ENCODE measurements at regions not wholly inside any gene's neighbourhood (a gene's known extent, or its start where the extent isn't known, plus 50 kb on each side); places are given as distances from the start of the nearest gene placed in this dataset.

- no peak for DNase-seq
- Histone ChIP-seq H3K36me3 (ENCODE audit: insufficient read depth, low read length) (no peaks in the 10 kb centered on the region), H3K9me3 (ENCODE audit: control insufficient read depth in 1 of 2, insufficient read depth in 1 of 2, low read length in 2 of 2) (no peaks in the 10 kb centered on the region), H3K4me3 (ENCODE audit: low read length) (no peak overlapping the region), H3K4me1 (ENCODE audit: insufficient read depth, low read length) (no peaks in the 10 kb centered on the region), H3K27me3 (ENCODE audit: control insufficient read depth in 1 of 2, insufficient read depth in 2 of 2, low read length in 2 of 2) (no peaks in the 10 kb centered on the region), H3K27ac (ENCODE audit: low read depth in 1 of 2, low read length in 2 of 2) (no peak overlapping the region)
- peaks cover 10% of the 10 kb centered on the region for H3K27me3 Mint-ChIP-seq
- ChIA-PET CTCF (interaction anchor here (0.8 kb wide), 1 partner anchor 12 kb away, joined by 3 read pairs; no protein-coding TSS in a partner anchor), POLR2A (no interaction called here)
- no peaks in the 10 kb centered on the region for H3K9me3 Mint-ChIP-seq
- H3K4me1 Mint-ChIP-seq (ENCODE audit: low read depth), result peaks cover 8% of the 10 kb centered on the region
- ATAC-seq (ENCODE audit: poor library complexity), result no peak
- H3K4me3 Mint-ChIP-seq, result no peak overlapping the region
- intact Hi-C loops (cut with DNase I, micrococcal nuclease), result no loop called here
- H3K27ac Mint-ChIP-seq, result no peak overlapping the region
- no peak for TF ChIP-seq CTCF (IDR thresholded peaks at IDR 0.05)
- H3K36me3 Mint-ChIP-seq (ENCODE audit: low read depth), result no peaks in the 10 kb centered on the region
Observed at GRCh38 chr15:38883987-38884386, 319.4 kb upstream of the RASGRP1 start.

- peaks cover 10% of the 10 kb centered on the region for H3K27me3 Mint-ChIP-seq
- Histone ChIP-seq H3K27ac (ENCODE audit: low read depth in 1 of 2, low read length in 2 of 2) (no peak overlapping the region), H3K36me3 (ENCODE audit: insufficient read depth, low read length) (no peaks in the 10 kb centered on the region), H3K9me3 (ENCODE audit: control insufficient read depth in 1 of 2, insufficient read depth in 1 of 2, low read length in 2 of 2) (no peaks in the 10 kb centered on the region), H3K27me3 (ENCODE audit: control insufficient read depth in 1 of 2, insufficient read depth in 2 of 2, low read length in 2 of 2) (no peaks in the 10 kb centered on the region), H3K4me3 (ENCODE audit: low read length) (no peak overlapping the region), H3K4me1 (ENCODE audit: insufficient read depth, low read length) (no peaks in the 10 kb centered on the region)
- ChIA-PET POLR2A (no interaction called here), CTCF (no interaction called here)
- DNase-seq, result no peak
- ATAC-seq (ENCODE audit: poor library complexity), result no peak
- intact Hi-C loops (cut with DNase I, micrococcal nuclease), result no loop called here
- no peak for TF ChIP-seq CTCF (IDR thresholded peaks at IDR 0.05)
- H3K27ac Mint-ChIP-seq, result no peak overlapping the region
- peaks cover 8% of the 10 kb centered on the region for H3K4me1 Mint-ChIP-seq (ENCODE audit: low read depth)
- H3K9me3 Mint-ChIP-seq, result no peaks in the 10 kb centered on the region
- H3K4me3 Mint-ChIP-seq, result no peak overlapping the region
- no peaks in the 10 kb centered on the region for H3K36me3 Mint-ChIP-seq (ENCODE audit: low read depth)
Observed at GRCh38 chr15:38885001-38885400, 320.4 kb upstream of the RASGRP1 start.

GRCh38 chr15:38885471-38885952 is 320.9 kb upstream of the RASGRP1 start:
- DNase-seq (no peak), ATAC-seq (ENCODE audit: poor library complexity) (no peak)
- Mint-ChIP-seq H3K4me1 (ENCODE audit: low read depth) (peaks cover 8% of the 10 kb centered on the region), H3K9me3 (no peaks in the 10 kb centered on the region), H3K27me3 (peaks cover 10% of the 10 kb centered on the region), H3K27ac (no peak overlapping the region), H3K4me3 (no peak overlapping the region), H3K36me3 (ENCODE audit: low read depth) (no peaks in the 10 kb centered on the region)
- no peaks in the 10 kb centered on the region for H3K4me1 ChIP-seq (ENCODE audit: insufficient read depth, low read length)
- ChIA-PET POLR2A (no interaction called here), CTCF (no interaction called here)
- no peak overlapping the region for H3K4me3 ChIP-seq (ENCODE audit: low read length)
- intact Hi-C loops (cut with DNase I, micrococcal nuclease), result no loop called here
- no peak for TF ChIP-seq CTCF (IDR thresholded peaks at IDR 0.05)
- H3K27ac ChIP-seq (ENCODE audit: low read depth in 1 of 2, low read length in 2 of 2), result no peak overlapping the region
- no peaks in the 10 kb centered on the region for H3K36me3 ChIP-seq (ENCODE audit: insufficient read depth, low read length)
- H3K9me3 ChIP-seq (ENCODE audit: control insufficient read depth in 1 of 2, insufficient read depth in 1 of 2, low read length in 2 of 2), result no peaks in the 10 kb centered on the region
- no peaks in the 10 kb centered on the region for H3K27me3 ChIP-seq (ENCODE audit: control insufficient read depth in 1 of 2, insufficient read depth in 2 of 2, low read length in 2 of 2)

Measured in CD4-positive, alpha-beta T cell (primary cell).